ENCODE measurements at regions not wholly inside any gene's neighbourhood (a gene's known extent, or its start where the extent isn't known, plus 50 kb on each side); places are given as distances from the start of the nearest gene placed in this dataset.

DNA sequence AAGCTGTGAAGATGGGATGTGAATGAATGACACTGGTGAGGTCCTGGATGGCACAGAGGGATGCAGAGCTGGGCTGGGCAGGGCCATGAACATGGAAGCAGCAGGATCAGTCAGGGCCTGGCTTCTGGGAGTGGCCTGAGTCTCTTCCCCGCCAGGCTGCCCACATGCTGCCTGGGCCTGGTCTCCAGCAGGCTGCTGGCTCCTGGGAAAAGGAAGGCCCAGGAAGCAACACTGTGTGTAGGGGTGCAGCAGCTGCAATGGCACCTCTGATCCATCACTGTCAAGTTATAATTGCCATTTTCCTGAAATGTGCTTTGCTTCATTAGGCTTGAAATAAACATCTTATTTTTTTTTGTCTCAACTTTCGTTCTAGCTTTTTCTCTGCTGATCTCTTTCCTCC lies 260.2 kb upstream of the N4BP1 start:
- intact Hi-C loops (cut with DNase I), result no loop called here
- H3K36me3 ChIP-seq (replicated peaks in 1 of 2), result no peaks in the 10 kb centered on the region
- H3K27ac ChIP-seq, result no peak overlapping the region
- H3K4me3 ChIP-seq, result no peak overlapping the region
- no peaks in the 10 kb centered on the region for H3K27me3 ChIP-seq
- WGBS, 4 donors, result 57 to 76% (median 64%) methylated on average over 1 to 2 of the region's 2 CpGs
- TF ChIP-seq, protein P1, sequence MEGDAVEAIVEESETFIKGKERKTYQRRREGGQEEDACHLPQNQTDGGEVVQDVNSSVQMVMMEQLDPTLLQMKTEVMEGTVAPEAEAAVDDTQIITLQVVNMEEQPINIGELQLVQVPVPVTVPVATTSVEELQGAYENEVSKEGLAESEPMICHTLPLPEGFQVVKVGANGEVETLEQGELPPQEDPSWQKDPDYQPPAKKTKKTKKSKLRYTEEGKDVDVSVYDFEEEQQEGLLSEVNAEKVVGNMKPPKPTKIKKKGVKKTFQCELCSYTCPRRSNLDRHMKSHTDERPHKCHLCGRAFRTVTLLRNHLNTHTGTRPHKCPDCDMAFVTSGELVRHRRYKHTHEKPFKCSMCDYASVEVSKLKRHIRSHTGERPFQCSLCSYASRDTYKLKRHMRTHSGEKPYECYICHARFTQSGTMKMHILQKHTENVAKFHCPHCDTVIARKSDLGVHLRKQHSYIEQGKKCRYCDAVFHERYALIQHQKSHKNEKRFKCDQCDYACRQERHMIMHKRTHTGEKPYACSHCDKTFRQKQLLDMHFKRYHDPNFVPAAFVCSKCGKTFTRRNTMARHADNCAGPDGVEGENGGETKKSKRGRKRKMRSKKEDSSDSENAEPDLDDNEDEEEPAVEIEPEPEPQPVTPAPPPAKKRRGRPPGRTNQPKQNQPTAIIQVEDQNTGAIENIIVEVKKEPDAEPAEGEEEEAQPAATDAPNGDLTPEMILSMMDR (IDR thresholded peaks at IDR 0.05), result no peak
- TF ChIP-seq POLR2A (IDR thresholded peaks at IDR 0.05), result no peak
- DNase-seq, result no peak
- no peaks in the 10 kb centered on the region for H3K9me3 ChIP-seq (replicated peaks in 1 of 3)
- H3K4me1 ChIP-seq (replicated peaks in 1 of 2), result no peaks in the 10 kb centered on the region

DNA sequence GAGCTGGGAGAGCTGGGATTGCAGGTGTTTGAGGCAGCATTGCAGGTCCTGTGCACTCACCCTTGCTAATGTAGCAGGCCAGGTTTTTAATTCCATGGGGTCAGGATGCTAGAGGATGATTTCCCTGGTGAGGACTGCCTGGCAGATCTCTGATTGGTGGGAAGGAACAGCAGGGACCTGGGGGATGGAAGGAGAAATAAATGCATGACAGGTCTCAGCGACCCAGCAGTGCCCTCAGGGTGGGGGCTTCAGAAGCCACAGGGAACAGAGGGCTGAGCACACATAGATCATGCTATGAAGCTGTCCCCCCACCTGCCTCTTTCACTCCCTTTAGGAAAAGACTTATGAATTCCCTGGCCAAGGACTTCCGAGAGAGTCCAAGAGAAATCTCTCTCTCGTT lies 255.5 kb upstream of the N4BP1 start:
- Histone ChIP-seq H3K36me3 (replicated peaks in 1 of 2) (no peaks in the 10 kb centered on the region), H3K4me1 (replicated peaks in 1 of 2) (no peaks in the 10 kb centered on the region), H3K27me3 (no peaks in the 10 kb centered on the region), H3K9me3 (replicated peaks in 1 of 3) (no peaks in the 10 kb centered on the region), H3K27ac (no peak overlapping the region), H3K4me3 (no peak overlapping the region)
- intact Hi-C loops (cut with DNase I), result no loop called here
- no peak for DNase-seq
- TF ChIP-seq, protein P1 (IDR thresholded peaks at IDR 0.05), result no peak
- TF ChIP-seq POLR2A (IDR thresholded peaks at IDR 0.05), result no peak
- 33 to 59% (median 44%) methylated on average over 3 of the region's 3 CpGs for WGBS, 4 donors

DNA sequence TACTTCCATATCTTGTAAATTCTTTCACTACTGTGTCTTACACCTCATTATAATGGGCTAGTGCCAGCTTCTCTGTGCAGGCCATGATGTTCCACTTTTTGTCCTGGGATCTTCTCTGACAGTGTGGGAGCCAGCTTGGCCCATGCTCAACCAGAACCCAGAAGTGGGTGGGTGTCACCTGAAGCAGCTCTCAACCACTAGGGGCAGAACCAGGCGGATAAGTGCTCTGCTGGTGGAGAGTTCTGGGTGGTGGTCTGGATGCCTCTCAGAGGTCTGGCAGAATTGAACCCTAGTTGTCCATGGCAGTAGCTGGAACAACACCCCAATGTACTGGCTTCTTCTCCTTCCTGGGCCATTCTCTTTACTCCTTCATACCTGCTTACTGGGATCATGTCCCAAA lies 254.1 kb upstream of the N4BP1 start:
- Histone ChIP-seq H3K4me1 (replicated peaks in 1 of 2) (no peaks in the 10 kb centered on the region), H3K4me3 (no peak overlapping the region), H3K36me3 (replicated peaks in 1 of 2) (no peaks in the 10 kb centered on the region), H3K9me3 (replicated peaks in 1 of 3) (no peaks in the 10 kb centered on the region), H3K27me3 (no peaks in the 10 kb centered on the region), H3K27ac (no peak overlapping the region)
- intact Hi-C loops (cut with DNase I), result no loop called here
- DNase-seq, result no peak
- 75 to 100% (median 94%) methylated on average over 1 of the region's 1 CpG for WGBS, 4 donors
- TF ChIP-seq POLR2A (IDR thresholded peaks at IDR 0.05), result no peak
- TF ChIP-seq, protein P1 (IDR thresholded peaks at IDR 0.05), result no peak

DNA sequence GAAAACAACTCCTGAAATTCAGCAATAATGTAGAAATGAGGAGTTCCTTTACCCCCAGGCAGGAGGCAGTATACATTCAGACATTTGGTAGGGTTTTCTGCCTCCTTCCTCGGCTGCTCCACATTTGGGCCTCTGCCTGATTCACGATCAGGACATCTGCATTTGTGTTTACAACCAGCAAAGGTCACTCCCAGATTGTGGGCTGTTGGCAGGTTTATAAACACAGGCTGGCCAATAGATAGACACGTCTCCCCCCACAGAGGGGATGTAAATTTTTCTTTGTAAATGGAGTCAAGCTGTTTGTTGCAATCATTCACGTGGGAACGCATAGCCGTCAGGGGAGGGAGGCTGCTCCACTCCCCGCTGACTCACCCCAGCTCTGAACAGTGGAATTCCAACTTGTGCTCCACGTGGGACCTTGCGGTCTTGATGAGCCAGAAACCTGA lies 252.1 kb upstream of the N4BP1 start:
- Histone ChIP-seq H3K27ac (no peak overlapping the region), H3K27me3 (no peaks in the 10 kb centered on the region), H3K36me3 (replicated peaks in 1 of 2) (no peaks in the 10 kb centered on the region), H3K4me1 (replicated peaks in 1 of 2) (no peaks in the 10 kb centered on the region), H3K9me3 (replicated peaks in 1 of 3) (no peaks in the 10 kb centered on the region), H3K4me3 (no peak overlapping the region)
- WGBS, 4 donors, result 19 to 30% (median 21%) methylated on average over 9 of the region's 9 CpGs
- intact Hi-C loops (cut with DNase I), result no loop called here
- no peak for DNase-seq
- TF ChIP-seq, protein P1 (IDR thresholded peaks at IDR 0.05), result no peak
- no peak for TF ChIP-seq POLR2A (IDR thresholded peaks at IDR 0.05)
